HG02885 (cell line): ENCODE measurements at regions not wholly inside any gene's neighbourhood (a gene's known extent, or its start where the extent isn't known, plus 50 kb on each side); places are given as distances from the start of the nearest gene placed in this dataset.

Experiments used
- ATAC-seq: cut with Tn5 transposase; IDR thresholded peaks from one replicate; pipeline ENCODE4 v1.9.1; 2021; ENCODE audit warnings: mild to moderate bottlenecking; ENCODE audit not compliant: unreplicated experiment, poor library complexity

DNA sequence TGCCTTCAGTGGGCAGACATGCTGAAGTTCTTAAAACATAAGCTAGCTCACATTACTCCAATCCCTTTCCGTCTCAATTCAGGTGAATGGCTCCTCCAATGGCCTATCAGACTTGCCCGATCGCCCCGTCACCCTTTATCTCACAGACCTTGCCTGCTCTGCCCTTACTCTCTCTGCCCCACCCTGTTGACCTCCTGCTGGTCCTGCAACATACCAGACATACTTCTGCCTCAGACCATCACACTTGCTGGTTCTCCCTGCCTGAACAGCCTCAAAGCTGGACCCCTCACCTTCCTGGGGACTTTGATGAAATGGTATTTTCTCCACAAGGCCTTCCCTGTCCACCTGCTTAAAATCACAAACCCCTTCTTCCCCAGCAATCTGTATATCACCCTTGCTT is 340.1 kb upstream of the NR3C2 start:
- no peak for ATAC-seq

DNA sequence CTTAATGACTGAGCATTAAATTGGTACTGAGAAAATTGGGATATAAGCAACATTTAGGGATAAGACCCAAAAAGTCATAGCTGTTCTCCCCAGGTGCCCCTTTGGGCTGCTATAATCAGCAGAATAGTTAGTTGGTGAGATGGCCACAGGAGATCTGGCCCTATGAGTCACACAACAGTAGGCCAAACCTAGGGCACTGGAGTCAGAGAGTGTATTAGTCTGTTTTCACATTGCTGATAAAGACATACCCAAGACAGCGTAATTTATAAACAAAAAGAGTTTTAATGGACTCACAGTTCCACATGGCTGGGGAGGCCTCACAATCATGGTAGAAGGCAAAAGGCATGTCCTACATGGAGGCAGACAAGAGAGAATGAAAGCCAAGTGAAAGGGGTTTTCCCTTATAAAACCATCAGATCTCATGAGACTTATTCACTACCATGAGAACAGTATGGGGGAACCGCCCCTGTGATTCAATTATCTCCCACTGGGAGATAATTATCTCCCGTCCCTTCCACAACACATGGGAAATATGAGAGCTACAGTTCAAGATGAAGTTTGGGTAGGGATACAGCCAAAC is 338.3 kb upstream of the NR3C2 start:
- ATAC-seq, result no peak

DNA sequence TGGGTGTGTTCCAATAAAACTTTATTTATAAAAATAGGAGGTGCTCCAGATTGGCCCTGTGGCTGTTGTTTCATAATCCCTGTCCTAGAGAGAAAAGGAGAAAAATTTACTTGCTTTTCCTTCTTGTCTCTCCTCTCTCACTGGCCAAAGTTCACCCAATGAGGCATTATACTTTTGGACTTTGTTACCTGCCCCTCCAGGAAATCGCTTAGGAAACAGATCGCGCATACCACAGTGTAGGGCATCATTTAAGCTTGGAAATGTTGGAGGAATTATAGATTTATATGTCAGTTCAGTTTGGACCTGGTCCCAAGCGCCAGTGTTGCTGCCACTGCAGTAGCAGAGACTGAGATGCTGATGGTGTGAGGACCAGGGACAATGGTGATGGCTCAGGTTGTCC is 337.6 kb upstream of the NR3C2 start:
- no peak for ATAC-seq

DNA sequence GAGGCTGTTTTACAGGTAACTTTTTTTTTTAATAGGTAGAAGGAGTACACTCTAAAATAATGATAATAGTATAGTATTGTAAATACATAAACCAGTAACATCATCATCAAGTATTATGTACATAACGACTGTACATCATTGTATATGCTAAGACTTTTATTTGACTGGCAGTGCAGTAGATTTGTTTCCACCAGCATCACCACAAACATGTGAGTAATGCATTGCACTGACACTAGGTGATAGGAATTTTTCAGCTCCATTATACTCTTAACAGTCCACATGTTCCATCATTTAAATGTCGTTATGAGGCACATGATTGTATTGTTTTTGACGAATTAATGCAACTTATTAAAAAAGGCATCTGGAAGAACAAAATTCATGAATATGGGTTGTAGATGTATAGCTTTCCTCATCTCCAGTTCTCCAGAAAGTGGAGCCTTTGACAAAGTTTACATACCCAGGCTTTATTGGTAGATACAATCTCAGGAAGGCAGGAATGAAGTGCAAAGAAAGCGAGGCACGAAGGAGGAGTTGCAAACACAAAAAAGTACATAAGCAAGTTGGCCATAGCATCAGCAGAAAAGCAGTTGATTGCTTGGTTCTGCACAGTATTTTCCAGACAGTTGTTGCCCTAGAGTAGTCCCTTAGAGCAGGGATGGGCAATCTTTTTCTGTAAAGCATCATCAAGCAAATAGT is 336.9 kb upstream of the NR3C2 start:
- ATAC-seq, result no peak

DNA sequence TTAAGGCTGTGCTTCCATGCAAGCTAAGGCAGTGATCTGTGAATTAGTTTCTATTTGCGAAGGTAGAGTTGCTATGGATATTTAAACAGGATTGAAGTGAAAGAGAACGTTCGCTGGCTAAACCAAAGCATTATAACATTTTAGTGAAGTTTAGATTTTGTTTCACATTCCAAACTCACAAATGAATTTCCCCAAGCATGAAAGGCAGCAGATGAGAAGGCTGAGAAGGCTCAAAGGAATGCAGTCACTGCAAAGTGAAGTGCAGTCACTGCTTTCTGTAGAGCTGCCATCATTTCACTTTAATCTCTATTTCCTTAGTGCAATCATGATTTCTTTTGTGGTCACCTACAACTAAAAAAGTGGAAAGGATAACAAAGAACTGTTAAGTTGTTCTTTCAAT is 334.7 kb upstream of the NR3C2 start:
- ATAC-seq, result no peak

DNA sequence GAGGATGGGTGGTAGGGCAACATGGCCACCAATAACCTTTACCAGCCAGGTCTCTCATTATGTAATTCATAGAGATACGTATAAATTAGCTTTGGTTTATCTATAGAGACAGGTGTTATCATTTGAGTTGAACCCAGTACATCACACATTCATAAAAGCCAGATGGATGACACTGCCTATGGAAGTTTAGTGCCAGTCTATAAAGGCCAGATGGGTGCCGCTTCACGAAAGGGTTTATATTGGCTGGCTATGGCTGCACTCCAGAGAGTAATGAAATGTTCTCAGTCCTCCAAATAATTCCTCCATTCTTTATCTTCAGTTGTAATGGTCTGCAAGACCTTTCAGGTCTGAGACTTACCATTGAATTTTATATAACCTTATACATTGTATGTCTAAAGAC is 331.9 kb upstream of the NR3C2 start:
- ATAC-seq, result no peak

DNA sequence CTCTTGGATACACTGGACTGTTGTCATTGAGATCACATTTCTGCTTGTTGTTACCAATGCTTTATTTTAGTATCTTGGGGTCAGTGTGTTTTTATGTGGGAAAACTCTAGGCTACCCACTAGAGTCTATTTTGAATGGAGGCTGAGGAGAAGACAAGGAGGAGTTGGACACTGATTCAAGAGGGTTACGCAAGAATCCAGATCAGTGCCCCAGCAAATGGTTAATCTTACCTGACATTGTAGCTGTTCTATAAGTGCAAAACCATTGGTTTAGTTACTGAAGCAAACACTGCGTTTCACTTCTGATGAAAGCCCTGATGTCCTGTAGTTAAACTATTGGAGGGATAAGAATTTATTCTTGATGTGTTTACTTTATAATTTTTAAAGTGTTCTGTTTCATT is 331.1 kb upstream of the NR3C2 start:
- ATAC-seq, result no peak

DNA sequence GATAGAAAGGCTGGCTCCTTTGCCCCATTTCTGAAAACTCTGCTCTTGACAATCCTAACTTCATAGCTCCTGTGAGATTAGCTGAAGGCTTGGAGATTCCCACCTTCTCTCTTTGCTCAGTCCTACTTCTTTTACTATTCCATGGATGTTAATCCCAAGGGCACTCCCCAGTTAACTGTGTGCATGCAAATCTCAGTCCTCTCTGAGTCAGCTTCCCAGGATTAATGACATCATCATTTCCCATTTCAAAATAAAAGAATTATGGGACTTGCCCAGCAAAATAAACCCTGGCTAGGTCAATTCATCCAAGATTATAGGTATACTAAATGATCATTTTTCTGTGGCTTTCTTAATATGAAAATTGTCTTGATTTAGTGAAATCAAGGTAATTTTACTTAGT is 328.6 kb upstream of the NR3C2 start:
- ATAC-seq, result no peak

DNA sequence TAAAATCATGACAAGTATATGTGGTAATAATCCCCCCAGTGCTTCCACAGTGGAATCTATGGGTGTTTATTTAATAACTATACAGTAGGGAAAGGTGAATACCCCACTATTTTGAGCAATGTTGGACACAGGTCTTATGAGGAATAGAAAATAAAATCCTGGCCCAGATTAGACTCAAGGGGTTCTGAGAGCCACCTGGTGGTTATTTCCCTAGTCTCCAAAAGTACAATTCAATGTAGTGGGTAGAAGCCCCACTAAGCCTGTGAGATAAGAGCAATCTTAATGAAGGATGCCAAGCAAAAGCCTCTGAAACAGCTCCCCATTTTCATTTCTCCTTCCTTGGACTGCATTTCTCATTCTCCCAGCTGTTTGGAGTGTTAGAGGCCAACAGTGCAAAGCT is 328.2 kb upstream of the NR3C2 start:
- ATAC-seq, result no peak

DNA sequence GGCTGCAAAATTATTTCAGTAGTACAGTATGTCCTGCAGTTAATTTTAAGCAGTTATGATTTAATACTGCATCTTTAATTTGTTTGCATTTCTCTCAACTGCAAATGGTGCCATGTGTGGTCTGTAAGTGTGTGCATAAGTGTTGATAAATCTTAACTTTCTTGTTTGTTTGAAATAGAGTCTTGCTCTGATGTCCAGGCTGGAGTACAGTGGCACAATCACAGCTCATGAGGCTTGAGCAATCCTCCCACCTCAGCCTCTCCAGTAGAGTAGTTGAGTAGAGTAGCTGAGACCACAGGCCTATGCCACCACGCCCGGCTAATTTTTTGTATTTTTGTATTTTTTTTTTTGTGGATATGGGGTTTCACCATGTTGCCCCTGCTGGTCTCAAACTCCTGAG is 322.5 kb upstream of the NR3C2 start:
- no peak for ATAC-seq

DNA sequence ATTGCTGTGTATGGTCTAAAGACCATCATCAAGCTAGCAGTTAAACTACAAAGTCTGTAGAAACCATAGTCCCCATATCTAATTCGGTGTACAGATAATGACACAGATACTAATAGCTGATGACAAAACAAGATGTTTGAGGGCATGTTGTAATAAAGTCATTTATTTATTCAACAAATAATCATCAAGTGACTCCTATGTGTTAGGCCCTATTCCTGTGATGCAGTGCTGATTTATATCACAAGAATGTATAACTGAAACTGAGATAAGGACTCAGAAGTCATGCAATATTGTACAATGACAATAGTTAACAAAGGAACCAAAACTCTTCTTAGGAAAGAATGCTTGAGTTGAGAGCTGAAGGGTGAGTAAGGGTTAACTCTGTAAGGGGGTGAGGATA is 315.0 kb upstream of the NR3C2 start:
- no peak for ATAC-seq

DNA sequence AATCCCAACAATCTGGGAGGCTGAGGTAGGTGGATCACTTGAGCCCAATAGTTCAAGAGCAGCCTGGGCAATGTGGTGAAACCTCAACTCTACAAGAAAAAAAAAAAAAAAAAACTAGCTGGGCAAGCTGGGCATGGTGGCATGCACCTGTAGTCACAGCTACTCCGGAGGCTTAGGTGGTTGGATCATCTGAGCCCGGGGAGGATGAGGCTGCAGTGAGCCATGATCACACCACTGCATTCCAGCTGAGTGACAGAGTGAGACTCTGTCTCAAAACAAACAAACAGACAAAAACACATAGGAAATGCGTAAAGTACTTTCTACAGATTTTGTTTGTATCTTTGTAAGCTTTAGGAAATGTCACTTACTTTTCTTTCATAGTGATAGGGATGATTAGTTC is 307.2 kb upstream of the NR3C2 start:
- ATAC-seq, result no peak

DNA sequence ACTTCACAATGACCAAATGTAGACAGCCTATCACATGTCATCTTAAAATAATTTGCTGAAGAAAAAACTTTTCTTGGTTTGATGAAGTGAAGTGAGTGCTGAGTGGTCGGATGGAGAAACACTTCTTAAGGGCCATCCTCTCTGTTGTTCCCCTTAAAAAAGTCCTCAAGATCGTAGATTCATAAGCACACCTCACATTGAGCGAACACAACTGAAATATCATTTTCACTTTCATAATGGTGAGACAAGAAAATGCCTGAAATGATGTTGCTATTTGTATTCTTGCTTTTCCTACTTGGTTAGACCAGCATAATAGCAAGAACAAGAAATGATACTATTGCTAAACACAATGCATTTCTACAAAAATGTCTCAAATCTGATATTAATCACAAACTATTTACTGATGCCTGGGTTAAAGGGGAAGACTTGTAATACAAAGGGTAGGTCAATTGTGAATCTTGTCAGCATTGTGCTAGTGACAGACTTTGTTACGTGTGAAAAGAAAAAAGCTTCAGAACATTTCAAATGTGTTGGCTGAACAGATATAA is 305.6 kb upstream of the NR3C2 start:
- no peak for ATAC-seq

DNA sequence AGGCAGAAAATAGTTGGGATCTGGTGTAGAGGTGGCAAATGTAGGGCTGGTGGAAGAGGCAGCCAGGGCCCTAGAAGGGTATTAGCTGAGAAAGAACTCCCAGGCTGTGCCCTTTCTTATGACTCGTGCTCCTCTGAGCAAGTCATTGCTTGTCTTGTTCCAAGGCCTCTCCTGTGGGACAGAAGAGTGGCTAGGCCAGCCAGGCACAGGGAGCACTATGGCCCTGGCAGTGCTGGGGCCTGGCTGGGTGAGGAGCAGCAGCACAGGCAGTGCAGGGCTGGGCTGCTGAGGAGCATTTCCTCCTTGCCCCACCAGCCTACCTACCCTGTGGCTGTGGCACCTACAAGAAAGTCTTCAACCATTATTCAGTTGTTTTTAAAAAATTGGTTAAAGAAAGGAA is 298.5 kb upstream of the NR3C2 start:
- ATAC-seq, result no peak

DNA sequence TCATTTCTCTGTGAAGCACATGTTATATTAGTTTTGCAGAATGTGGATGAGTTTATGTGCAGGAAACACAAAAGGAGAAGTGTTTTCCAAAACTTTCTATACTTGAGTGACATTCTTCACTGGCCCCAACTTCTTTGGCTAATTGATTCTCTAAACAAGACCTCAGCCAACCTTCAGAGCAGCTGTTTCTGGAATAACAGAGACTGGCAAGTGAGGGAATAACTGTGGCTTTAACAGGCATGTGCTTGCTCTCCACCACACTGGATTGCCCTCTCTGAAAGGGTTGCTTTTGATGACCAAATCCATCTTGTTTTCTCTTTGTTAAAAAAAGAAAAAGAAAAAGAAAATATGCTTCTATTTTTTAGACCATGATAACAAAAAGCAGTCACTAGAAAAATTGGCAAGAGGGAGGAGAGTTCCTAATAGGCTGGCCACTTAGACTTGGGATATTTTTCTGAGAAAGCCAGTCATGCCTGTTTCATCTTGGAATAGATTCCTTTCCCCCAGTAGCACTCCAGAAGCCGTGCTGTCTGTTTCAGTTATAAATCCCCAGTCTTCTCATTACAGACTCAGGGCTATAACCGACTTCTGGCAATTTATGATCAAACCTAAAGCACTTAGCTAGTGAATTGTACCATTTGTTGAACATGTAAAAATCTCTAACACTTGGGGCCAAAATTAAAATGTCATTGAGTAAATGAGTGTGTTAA is 295.0 kb upstream of the NR3C2 start:
- no peak for ATAC-seq

DNA sequence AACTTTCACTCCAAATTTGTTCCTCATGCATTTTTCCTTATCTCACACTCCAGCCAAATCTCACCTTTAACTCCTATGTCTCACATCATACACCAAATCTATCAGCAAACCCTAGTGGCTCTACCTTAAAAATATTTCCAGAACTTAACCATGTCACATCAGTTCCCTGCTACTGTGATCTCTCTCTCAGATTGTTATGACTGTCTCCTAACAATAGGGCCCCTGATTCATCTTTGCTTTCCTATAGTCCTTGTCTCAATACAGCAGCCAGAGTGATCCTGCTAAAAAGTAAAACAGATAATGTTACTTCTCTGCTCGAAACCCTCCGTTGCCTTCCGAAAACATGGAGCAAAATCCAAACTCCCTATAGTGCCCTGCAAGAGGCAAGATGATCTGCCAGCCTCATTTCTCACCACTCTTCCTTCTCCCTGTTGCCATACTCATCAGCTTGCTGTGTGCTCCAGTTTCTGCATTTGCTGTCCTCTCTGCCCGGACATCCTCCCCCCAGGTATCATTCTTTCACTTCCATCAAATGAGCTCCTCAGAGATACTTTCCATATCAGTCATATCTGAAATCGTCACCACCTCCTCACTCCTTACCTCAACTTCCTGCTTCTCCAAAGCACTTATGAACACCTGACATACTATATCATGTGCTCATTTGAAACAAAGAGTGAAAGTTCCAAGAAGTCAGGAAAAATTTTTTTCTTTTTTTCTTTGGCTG is 293.4 kb upstream of the NR3C2 start:
- ATAC-seq, result peak; percentile 77

DNA sequence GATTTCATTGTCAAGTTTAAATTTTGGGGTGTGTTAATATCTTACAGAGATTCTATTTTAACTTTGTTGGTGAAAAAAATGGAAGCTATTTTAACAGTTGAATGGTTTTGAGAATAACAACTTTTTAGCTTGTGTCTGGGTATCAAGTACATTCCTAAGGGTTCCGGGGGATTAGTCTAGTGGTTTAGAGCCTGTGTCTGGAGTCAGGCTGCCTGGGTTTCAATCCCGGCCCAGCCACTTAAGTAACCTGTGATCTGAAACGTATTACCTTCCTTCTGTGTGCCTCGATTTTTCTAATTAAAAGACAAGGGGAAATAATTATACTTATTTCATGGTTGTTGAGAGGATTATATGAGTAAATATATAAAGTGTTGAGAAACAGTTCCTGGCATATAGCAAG is 288.6 kb upstream of the NR3C2 start:
- ATAC-seq, result no peak

DNA sequence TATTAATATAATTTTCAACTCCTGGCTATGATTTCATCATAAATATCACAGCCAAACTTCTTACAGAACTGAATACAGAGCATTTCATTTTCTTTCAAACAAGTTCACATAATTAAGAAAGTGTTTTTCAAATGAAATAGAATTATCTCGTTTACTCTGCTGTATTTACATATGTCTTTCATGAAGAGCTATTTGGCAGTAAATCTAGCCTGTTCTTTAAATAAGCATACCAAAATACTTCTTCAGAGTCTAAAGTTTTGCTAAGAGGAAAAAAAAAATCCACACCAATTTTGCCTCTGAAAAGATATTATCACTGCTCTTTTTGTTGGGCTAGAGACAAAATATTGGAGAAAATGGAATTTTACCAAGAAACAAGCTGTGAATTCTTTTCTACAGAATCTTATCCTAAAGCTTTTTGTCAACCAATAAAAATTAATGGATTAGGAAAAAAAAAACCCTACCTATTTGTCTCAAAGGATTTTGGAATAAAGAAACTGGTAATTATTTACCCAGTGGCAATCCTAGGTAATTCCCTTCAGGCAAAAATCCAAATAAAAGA is 287.9 kb upstream of the NR3C2 start:
- ATAC-seq, result no peak

DNA sequence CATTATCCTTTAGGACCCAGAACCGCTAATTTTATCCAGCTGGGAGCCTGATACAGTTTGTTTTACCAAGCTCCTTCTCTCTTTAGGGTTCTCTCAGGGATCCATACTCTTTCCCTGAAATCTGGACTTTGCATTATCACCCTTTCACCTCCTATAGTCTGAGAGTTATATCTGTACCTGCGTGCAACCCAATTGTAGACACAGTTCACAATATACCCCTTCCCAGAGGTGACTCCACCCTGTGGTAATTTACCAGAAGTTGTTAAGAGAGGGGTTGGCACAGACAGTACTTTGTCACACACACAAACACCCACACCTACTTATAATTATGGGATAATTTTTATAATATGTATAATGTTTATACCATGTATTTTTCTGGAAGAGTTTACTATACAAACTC is 275.8 kb upstream of the NR3C2 start:
- no peak for ATAC-seq

DNA sequence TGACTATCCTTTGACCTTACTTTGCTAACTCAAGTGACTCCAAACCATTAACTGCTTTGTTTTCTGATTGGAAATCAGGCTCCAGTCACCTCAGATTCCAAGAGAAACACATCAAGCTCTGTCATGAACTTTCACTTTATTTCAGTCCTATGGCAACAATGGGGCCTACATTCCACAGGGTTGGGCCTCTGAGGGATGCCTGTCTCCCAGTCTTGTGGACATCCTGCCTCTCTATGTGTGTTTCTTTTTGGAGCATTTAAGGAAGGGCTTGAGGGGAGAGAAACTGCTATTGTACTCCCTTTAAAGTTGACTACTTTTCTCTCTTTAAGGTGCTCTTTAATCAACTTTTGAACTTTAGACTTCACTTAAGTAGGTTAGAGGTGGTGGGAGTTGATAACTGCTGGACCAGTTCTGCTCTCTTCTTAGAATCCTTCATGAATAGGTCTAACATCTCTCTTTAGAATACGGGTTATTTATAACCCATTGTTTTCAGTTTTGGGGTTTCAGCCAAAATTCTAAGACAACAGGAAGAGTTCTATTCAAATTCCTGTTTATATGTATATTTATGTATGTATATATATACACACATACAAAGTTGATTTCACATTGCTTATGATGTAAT is 274.3 kb upstream of the NR3C2 start:
- ATAC-seq, result no peak
